ENCODE measurements at regions not wholly inside any gene's neighbourhood (a gene's known extent, or its start where the extent isn't known, plus 50 kb on each side); places are given as distances from the start of the nearest gene placed in this dataset.

DNA sequence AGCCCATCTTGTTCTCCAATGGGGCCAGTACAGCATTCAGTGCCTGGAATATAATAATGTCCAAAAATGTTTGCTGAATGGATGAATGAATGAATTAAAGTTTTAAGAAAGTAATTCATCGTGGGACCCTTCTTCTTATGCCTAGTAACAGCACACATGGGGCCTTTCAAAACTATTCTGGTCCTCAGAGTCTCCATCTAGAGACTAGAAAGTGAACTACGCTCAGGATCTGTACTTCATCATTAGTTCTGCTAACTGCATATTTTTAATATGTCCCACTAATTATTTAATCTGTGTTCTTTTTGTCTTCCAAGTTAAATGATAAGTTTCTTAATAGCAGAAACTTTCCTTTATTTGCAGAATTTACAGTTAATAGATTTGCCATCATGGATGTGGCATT, 172.5 kb downstream of the SMAD2 start:
- no peak for DNase-seq

GRCh38 chr18:47756364-47757016, 174.0 kb downstream of the SMAD2 start:
- DNase-seq = no peak

- DNase-seq = no peak
Observed at GRCh38 chr18:47755102-47755456, 175.4 kb downstream of the SMAD2 start.

DNA sequence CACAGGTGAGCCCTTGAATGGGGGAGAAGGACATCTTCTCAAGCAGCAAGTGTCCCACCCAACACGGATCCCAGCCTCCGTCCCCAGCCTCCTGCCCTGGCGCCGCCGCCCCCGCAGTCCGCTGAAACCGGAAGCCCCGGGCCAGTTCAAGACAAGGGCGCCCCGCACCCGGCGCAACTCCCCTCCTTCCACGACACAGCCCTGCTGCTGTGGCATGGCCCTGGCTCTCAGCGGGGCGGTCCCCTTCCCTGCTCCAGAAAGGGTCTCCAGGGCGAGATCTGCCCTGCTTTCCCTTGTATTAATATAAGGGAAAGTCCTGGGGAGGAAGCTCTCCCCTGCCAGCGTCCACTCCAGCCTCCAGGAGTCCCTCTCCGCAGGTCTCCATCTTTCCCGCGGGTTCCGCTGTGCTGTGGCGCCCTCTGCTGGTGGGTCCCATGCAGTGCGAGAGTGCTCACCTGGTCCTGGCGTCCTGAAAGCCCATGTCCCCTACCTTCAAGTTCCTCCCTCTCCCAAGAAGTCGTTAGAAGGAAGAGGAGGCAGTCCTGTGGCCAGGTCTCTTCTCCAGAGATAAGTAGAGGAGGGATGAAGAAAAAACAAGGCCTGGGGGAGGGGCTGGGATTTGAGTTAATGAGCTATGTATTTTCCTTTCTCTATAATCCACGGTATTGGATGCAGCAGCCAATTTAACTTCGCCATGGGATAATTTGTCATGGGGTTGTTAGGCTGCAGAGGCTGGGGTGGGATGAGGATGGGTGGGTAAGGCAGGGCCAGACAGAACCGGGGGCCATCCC, 176.0 kb downstream of the SMAD2 start:
- DNase-seq = peak; percentile 13

DNA sequence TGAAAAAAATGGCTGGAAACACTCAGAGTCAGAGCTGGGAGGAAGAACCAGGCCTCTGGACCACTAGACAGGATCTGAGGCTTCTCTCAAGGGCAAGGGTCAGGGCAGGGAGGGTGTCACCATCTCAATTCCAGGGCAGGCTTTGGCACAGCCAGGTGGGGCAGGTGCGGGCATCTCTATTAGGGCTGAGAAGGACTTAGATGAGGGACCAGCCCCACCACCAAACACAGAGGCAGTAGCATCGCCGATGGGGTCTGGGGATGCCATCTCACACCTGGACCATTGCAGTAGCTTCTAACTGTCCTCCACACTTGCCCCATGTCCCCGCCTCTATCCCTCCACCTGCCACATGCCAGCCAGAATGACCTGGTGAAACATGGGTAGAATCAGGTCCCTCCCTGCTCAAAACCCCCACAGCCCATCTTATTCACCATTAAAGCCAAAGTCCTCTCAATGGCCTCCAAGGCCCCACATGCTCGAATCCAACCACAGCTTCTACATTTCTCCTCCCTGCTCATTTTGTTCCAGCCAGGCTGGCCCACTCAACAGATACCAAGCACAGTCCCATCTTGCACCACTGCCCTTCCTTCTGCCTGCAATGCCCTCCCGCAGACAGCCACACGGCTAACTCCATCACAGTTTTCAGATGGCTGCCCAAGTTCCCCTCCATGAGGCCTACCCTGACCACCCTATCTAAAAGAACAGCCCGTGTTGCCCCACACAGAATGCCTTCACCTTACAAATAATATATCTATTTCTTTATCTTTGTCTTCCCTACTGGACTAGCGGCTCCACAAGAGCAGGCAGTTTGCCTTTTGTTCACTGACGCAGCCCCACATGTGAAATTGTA, 177.4 kb downstream of the SMAD2 start:
- DNase-seq = no peak

DNA sequence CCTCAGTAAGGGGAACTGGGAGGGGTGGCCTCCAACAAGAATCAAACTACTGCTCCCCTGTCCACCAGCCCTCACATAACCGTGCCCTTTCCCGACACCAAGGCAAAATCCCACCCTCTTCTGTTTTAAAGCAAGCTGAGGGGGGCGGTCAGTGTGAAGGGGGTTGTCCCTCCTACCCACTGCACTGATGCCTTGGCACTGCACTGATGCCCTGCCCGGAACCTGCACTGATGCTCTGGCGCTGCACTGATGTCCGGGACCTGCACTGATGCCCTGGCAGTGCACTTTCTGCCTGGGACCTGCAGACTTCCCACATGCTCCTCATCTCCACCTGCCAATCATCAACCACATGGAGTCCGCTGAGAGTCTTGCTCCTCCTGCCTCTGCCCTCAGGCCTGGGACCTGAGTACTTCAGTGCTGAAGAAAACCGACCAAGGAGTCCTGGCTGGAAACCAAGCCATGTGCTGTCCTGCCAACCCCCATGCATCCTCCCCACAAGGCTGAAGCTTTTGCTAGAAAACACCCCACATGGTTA, 179.5 kb downstream of the SMAD2 start:
- no peak for DNase-seq

GRCh38 chr18:47749600-47749973, 180.9 kb downstream of the SMAD2 start:
- no peak for DNase-seq

DNA sequence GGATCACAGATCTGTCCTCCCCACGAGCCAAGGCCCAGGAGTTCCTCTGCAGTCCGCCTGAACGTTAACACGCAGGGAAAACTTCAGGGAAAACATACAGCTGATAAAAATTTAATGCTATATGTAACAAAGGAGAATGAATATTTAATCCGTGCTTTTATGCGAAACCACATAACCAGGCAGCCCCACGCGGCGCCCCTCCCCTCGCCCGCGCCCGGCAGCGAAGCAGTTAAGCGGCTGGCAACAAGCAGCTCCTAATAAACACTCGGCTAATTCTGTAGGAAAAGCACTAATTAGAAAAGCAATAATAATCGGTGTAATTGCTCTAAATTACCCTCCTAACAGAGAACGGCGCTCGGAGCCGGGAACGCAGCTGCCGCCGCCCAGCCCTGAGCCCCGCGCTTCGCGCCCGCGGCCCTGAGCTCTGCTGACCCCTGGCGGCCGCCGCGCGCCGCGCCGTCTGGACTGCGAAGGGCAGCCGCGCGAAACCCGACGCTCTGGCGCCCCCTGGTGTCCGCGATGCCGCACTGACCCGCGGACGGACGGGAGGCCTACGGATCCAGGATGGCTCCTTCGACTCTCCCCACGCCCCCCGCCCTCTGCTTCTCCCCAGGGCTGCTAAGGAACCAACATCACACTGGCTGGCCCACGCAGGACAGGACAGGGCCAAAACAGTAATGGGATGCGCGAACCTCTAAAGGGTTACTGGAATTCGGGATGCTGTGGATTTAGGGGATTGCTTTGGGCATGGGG, 181.4 kb downstream of the SMAD2 start:
- DNase-seq = peak; percentile 64

- no peak for DNase-seq
Observed at GRCh38 chr18:47748093-47748796, 182.2 kb downstream of the SMAD2 start.

GRCh38 chr18:47747260-47747795, 183.1 kb downstream of the SMAD2 start:
- no peak for DNase-seq

DNA sequence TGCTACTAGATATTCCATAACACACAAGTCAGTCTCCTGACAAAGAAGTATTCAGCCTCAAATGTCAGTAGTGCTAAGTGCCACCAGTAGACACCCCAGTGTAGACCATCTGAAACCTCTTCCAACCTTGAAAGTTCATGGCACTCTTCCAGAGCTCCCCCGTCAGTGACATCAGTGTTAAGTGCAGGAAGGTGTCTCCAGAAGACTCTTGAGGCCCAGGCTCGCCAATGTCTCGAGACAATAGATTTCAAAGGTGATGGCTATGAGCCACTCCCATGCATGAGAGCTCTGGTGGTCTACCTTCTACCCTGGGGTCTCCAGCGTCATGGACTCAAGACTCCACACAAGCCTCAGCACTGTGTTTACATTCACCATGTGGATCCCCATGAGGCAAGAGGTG, 183.8 kb downstream of the SMAD2 start:
- DNase-seq = no peak

GRCh38 chr18:47745227-47745626, 185.2 kb downstream of the SMAD2 start:
- no peak for DNase-seq

DNA sequence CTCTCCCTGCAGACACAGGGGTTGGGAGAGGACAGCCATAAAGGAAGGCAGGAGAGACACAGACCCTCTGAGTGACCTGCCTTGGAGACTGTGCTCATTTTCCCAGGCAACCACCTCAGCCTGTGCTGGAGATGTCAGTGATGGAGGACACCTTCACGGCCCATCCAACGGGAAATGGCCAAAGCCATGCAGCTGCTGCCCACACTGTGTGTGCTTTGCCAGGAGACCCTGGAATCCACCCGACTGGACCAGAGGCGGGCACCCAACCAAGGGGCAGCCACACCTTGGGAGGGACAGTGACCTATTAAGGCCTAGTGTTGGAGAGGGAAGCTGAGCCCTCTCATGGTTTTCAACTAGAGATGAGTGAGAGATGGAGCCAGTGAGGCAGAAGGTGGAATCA, 192.5 kb downstream of the SMAD2 start:
- DNase-seq = no peak

DNA sequence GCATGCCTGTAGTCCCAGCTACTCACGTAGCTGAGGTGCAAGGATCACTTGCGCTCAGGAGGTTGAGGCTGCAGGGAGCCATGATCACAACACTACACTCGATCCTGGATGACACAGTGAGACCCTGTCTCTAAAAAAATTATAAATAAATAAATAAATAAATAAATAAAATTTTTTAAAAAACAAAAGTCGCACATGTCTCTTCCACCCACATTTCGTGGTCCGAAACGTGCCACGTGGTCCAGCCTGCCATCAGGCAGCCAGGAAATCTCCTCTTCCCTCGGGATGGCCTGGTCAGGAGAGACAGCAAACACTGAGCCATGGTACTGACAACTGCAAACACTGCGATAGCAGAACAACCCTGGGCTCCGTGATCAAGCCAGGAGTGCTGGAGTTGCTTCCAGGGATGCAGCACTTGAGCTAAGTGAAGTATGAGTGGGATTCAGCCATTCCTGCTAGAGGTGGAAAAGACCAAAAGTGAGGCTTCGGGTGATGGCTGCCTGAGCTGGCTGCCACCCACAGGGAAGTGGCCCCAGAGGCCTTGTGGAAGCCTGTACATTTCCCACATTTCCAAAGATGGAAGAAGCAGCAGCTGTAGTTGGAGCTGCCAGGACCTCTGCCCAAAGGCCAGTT, 193.1 kb downstream of the SMAD2 start:
- no peak for DNase-seq

DNA sequence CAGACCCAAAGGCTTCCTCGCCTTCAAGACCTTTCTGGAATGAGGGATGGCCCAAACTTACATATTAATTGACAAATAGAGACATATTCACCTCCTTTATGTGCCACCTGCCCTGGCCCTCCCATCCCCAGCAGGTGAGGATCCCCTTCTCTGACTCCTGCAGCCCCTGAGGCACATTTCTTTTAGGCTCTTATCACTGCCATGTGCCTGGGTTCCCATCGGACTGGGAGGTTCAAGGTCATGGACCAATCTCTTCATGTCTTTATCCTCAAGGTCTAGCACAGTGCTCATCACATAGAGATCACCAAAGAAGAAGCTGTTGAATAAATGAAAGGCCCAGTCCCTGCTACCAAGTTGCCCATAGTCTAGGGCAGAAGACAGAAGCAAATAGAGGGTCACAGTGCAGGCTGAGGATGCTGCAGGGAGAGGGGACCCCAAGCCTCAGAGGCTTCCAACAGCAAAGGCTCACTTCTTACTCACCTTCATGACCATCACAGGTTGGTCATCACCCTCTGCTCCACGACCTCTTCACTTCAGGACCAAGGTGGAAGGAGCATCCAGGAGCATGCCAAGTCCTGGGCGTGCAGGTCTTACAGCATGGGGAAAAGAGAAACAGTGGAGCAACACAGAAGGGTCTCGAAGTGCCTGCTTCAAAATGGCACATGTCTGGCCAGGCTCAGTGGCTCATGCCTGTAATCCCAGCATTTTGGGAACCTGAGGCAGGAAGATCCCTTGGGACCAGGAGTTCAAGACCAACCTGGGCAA, 193.9 kb downstream of the SMAD2 start:
- DNase-seq = no peak

DNA sequence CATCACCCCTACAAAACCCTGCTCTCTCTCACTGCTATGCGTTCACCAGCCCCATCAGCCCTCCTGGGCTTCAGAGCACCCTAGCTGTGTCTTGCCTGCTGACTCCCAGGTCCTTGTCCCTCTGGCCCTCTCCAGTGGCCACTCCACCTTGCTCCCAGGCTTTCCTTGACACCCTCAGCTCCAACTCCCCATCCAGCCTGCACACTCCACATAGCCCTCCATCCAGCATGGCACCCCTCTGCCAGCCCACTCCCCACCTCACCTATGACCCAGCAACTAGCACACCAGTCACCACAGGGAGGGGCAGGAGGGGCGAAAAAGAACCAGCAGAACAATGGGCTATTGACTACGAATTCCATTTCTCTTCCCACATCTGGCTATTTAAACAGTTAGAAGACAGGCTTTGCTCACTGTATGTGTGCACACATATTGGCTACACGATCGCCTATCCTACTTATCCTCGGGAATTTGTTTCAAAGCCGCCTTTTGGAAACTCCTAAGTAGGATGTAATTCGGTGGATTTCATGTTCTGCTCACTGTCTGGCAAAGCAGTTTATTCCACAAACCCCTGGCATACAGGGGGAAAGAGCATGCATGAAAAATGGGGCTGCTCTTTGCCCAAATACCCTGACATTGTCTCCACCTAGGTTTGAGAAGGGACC, 195.3 kb downstream of the SMAD2 start:
- DNase-seq = no peak

DNA sequence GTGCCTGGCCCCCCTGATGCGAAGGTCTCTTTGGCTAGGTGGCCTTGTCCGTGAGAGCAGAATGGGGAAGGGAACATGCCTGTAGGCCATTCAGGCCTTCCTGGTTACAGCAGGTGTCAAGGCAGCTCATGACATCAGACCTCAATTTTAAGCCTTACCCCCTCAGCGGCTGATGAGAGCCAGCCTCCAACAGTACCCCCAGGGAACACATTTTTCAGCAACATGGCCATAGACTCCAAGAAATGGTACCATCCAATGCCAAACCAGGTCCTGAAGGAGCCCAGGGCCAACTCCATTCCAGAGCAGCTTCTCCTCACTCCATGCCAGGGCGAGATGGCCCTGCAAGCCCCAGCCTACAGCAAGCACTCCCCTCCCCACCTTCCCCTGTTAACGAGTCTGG, 199.2 kb downstream of the SMAD2 start:
- no peak for DNase-seq

DNA sequence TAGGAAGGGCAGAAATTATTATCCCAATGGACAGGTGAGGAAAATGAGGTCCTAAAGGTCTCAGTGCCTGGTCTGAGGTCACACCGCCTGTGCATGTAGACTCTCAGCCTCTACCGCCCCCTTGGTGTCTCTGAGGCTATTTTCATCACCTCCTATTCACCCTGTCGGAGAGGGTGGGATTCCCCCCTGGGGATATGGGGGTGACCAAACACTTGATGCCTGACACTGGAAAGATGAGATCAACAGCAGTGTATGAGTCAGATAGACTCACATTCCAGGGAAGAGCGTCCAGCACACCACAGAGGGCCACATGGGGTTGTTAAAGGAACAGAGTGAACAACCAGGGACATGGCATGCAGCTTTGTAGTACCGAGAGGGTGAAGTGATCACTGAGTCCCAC, 199.7 kb downstream of the SMAD2 start:
- no peak for DNase-seq

DNA sequence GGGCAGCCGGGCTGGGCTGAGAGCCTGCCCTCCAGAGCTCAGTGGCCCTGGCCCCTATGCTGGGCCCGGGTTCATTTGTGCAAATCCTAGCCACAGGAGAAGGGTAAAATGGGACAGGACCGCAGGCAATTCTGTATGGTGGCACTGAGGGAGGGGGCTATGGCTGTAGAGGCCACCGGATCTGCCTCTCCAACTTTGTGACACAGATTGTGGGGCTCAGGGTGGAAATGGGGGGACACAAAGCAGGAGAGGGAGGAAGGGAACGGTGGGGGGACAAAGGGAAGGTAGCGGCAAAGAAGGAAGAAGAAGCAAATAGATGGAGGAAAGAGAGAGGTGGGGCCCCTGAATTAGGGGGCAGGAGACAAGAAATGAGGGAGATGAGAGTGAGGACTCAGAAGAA, 201.1 kb downstream of the SMAD2 start:
- no peak for DNase-seq

DNA sequence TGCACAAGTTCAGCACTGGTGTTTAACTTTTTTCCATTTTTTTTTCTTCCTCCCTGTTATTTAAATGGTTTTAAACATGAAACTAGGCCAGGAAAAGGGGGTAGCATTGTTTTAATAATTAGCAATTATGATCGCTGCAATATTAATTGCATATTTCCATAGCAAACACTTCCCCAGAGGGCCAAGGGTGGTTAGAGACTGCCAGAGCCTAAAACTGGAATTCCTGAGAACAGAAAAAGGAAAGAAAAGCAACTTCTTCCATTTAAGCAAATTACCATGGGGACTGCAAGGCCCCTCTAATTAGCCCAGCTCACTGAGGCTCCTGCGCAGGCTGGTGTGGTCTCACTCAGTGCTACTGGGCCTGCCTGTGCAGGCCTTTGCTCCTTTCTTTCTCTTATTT, 201.5 kb downstream of the SMAD2 start:
- DNase-seq = no peak
